ENCODE measurements at regions not wholly inside any gene's neighbourhood (a gene's known extent, or its start where the extent isn't known, plus 50 kb on each side); places are given as distances from the start of the nearest gene placed in this dataset.

DNA sequence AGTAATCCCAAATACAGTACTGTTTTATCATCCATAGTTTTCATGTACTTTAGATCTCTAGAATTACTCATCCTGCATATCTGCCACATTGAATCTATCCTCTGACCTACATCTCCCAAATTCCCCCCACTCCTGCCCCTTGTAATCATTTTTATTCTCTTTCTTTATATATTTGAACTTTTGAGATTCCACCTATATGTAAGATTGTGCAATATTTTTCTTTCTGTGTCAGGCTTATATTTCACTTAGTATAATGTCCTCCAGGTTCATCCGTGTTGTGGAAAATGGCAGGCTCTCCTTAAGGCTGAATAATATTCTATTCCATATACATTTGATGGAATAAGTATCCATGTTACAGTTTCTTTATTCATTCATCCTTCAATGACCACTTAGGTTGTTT lies 640.4 kb downstream of the POM121L12 start:
- TF ChIP-seq FOXP2 (optimal IDR thresholded peaks at IDR 0.05; ENCODE audit: borderline replicate concordance, extremely low read depth, extremely low read length, insufficient read depth) (no peak), TAF1 (IDR thresholded peaks at IDR 0.05; ENCODE audit: borderline replicate concordance, insufficient read depth, low read length) (no peak), REST (IDR thresholded peaks at IDR 0.05; ENCODE audit: insufficient read depth in 1 of 2, low read depth in 2 of 2, low read length in 2 of 2) (no peak), SIN3A (IDR thresholded peaks at IDR 0.05; ENCODE audit: borderline replicate concordance, insufficient read depth, low read length) (no peak), POLR2AphosphoS5 (IDR thresholded peaks at IDR 0.05; ENCODE audit: low read depth, low read length) (no peak)

- TF ChIP-seq REST (IDR thresholded peaks at IDR 0.05; ENCODE audit: insufficient read depth in 1 of 2, low read depth in 2 of 2, low read length in 2 of 2) (no peak), TAF1 (IDR thresholded peaks at IDR 0.05; ENCODE audit: borderline replicate concordance, insufficient read depth, low read length) (no peak), POLR2AphosphoS5 (IDR thresholded peaks at IDR 0.05; ENCODE audit: low read depth, low read length) (no peak), FOXP2 (optimal IDR thresholded peaks at IDR 0.05; ENCODE audit: borderline replicate concordance, extremely low read depth, extremely low read length, insufficient read depth) (no peak), SIN3A (IDR thresholded peaks at IDR 0.05; ENCODE audit: borderline replicate concordance, insufficient read depth, low read length) (no peak)
Measured at GRCh38 chr7:53684693-53685092, 649.3 kb downstream of the POM121L12 start.

- TF ChIP-seq POLR2AphosphoS5 (IDR thresholded peaks at IDR 0.05; ENCODE audit: low read depth, low read length) (no peak), FOXP2 (optimal IDR thresholded peaks at IDR 0.05; ENCODE audit: borderline replicate concordance, extremely low read depth, extremely low read length, insufficient read depth) (no peak)
Measured at GRCh38 chr7:53690411-53690810, 655.0 kb downstream of the POM121L12 start.

DNA sequence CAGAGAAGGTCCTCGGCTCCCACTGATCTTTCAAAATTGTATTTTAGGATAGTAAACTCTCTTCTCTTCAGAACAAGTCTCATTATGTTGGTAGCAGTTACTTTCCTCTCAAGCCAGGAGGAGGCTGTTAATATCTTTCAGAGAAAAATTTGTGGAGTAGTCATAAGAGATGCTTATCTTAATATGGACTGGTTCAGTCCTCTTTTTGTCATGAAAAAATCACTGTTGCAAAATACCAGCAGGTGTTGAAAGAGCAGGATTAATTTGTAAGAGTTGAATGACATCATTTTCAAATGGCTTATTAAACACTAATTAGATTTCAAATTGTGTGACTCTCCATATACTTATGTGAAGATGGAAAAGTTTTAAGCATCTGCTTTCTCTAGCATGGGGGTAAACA lies 662.5 kb downstream of the POM121L12 start:
- TF ChIP-seq SIN3A (IDR thresholded peaks at IDR 0.05; ENCODE audit: borderline replicate concordance, insufficient read depth, low read length) = no peak
- no peak for TF ChIP-seq REST (IDR thresholded peaks at IDR 0.05; ENCODE audit: insufficient read depth in 1 of 2, low read depth in 2 of 2, low read length in 2 of 2)
- TF ChIP-seq FOXP2 (optimal IDR thresholded peaks at IDR 0.05; ENCODE audit: borderline replicate concordance, extremely low read depth, extremely low read length, insufficient read depth) = no peak
- no peak for TF ChIP-seq TAF1 (IDR thresholded peaks at IDR 0.05; ENCODE audit: borderline replicate concordance, insufficient read depth, low read length)
- no peak for TF ChIP-seq POLR2AphosphoS5 (IDR thresholded peaks at IDR 0.05; ENCODE audit: low read depth, low read length)

GRCh38 chr7:53699215-53699837 lies 663.9 kb downstream of the POM121L12 start:
- TF ChIP-seq SIN3A (IDR thresholded peaks at IDR 0.05; ENCODE audit: borderline replicate concordance, insufficient read depth, low read length) = no peak
- TF ChIP-seq TAF1 (IDR thresholded peaks at IDR 0.05; ENCODE audit: borderline replicate concordance, insufficient read depth, low read length) = no peak
- TF ChIP-seq FOXP2 (optimal IDR thresholded peaks at IDR 0.05; ENCODE audit: borderline replicate concordance, extremely low read depth, extremely low read length, insufficient read depth) = no peak
- no peak for TF ChIP-seq REST (IDR thresholded peaks at IDR 0.05; ENCODE audit: insufficient read depth in 1 of 2, low read depth in 2 of 2, low read length in 2 of 2)
- TF ChIP-seq POLR2AphosphoS5 (IDR thresholded peaks at IDR 0.05; ENCODE audit: low read depth, low read length) = no peak

Measured in PFSK-1 (cell line).